HG03066 (cell line): ENCODE measurements at regions not wholly inside any gene's neighbourhood (a gene's known extent, or its start where the extent isn't known, plus 50 kb on each side); places are given as distances from the start of the nearest gene placed in this dataset.

Source experiments
- ATAC-seq: cut with Tn5 transposase; IDR thresholded peaks from one replicate; pipeline ENCODE4 v1.9.1; 2021; ENCODE audit warnings: low read depth; ENCODE audit not compliant: unreplicated experiment

GRCh38 chr13:73608157-73608516 lies 526.1 kb downstream of the KLF12 start:
- ATAC-seq = no peak

DNA sequence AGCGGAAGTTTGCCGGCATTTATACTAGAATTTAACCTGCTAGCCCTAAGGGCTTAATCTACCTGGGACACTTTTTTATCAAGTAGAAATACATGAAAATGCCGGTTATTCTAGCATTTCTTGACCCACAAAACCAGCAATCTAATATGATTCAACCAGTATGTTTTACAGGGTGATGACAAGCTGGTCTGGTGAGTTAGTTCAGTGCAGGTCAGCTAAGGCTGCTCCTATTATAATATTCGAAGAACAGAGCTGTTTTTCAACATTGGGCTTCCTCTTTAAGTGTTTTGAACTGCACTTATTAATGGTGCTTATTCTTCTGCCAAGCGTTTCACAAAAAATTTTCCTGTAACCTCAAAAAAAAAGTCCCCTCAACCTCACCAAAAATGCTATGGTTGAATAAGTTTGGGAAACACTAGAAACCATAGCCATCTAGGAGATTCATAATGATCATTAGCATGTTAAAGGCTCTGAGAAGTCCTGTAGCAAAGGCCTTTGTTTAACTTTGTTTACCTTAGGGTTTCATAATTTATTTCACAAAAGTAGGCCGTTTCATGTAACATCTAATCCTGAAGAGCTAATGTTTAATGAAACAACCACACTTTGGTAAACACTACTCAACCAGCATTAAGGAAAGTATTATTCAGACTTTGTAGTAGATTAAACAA lies 526.6 kb downstream of the KLF12 start:
- ATAC-seq = no peak

DNA sequence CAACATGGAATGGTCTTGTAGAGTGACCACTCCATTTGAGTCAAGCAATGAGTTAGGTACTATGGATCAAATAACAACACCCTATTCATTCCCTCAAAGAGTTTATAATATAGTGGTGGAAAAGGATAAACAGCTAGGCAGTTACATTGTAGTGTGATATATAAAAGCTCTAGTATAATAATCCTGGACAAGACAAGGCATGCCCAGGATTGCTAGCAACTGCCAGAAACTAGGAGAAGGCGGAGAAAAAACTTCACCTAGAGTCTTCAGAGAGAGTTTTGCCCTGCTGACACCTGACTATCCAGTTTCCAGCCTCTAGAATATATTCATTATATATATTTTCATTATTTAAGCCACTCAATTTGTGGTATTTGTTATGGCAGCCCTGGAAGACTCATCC lies 530.6 kb downstream of the KLF12 start:
- ATAC-seq = no peak

DNA sequence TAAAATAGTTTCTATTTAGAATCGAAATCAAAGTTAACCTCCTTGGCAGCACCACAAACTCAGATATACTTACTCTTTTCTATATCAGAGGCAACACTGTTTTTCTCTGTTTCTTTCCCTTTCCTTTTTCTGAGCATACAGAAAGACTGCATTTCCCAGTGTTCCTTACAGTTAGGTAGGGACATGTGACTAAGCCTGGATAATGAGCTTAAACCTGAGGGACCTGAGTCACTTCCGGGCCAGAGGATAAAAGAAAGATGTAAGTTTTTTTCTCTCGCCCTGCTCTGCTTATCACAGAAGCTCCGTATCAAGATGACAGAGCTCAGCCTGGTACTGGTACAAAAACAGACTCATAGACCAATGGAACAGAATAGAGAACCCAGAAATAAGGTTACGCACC lies 531.9 kb downstream of the KLF12 start:
- no peak for ATAC-seq

GRCh38 chr13:73601708-73602107 lies 532.5 kb downstream of the KLF12 start:
- no peak for ATAC-seq

DNA sequence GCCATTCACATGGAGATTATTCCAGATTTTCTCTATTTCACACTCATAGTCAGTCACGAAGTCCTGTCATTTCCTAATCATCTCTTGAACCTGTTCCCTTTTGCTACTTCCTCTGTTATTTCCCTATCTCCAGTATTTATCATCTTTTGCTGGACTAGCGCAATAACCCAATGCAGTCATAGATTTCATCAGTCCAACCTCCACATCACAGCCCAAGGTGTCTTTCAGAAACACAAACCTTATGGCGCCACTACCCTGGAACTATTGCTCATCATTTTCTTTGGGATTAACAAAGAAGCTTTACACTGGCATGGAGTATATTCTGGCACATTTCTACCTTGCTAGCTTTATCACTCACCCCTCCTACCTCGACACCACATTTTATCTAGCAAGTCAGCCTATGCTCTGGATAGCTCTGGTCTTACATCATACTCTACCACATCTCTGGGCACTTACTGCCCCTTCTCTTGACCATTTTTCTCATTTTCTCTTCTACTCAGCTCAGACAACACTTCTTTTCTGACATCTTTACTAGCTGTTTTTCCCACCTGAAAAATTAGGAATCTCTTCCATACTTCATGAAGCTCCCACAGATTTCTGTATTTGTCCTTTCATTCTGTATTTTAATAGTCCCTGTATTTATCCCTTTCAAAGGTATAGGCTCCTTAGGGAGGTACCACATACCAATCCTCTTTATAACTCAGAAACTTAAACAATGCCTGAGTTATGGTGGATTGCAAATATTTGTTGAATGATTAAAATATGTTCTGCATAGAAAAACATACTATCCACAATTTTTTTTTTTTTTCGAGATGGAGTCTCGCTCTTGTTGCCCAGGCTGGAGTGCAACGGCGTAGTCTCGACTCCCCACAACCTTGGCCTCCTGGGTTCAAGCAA lies 534.7 kb downstream of the KLF12 start:
- no peak for ATAC-seq

- ATAC-seq = no peak
Observed at GRCh38 chr13:73598020-73598712, 536.0 kb downstream of the KLF12 start.

DNA sequence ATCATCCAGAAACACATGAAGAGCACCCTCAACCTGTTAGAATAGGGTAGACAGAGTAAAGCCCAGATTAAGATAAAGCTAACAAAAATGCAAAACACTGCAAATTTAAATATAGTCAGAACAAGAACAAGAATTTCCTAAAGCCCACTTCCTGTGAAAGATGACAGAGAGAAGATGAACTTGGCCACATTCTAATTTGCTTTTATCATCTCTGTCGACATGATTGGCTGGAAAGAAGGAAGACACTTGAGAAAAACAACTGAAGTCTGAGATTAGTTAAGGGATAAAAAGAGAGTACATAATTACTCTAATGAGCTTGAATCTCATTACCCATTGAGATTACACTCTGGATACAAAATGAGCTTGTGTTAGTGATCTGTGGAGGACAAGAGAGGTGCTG lies 537.6 kb downstream of the KLF5 start:
- ATAC-seq = no peak

GRCh38 chr13:73593199-73593765 lies 534.5 kb downstream of the KLF5 start:
- no peak for ATAC-seq

DNA sequence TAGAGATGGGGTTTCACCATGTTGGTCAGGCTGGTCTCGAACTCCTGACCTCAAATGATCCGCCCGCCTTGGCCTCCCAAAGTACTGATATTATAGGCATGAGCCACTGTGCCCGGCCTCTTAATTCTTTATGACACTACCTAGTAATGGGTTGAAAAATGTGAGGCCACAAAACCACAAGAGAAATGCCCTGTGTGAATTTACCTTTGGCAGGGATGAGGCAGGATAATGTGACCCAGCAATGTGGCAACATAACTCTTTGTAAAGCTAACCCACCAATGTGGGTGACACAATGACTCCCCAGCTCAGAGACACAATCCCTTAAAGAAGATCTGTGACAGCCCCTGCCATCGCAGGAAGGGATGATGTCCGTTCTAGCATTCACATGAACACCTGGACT lies 533.1 kb downstream of the KLF5 start:
- no peak for ATAC-seq

- ATAC-seq = no peak
Observed at GRCh38 chr13:73590795-73591194, 532.0 kb downstream of the KLF5 start.

DNA sequence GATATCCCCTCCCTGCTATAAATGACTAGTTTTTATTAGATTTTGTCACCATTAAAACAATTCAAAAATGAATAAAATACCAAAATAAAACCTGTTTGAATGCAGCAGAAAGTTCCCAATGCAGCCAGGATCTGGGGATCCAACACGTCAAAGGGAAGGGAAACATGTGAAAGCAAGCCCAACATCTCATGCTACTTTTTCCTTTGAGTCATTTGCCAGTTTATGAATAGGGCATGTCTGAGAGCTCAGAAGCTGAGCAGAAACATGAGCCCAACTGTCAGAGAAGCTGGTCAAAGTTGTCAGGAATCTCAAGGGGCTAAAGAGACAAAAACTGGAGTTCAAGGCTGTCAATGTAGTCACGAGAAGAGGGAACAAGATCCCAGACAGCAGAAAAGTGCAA lies 526.4 kb downstream of the KLF5 start:
- no peak for ATAC-seq

DNA sequence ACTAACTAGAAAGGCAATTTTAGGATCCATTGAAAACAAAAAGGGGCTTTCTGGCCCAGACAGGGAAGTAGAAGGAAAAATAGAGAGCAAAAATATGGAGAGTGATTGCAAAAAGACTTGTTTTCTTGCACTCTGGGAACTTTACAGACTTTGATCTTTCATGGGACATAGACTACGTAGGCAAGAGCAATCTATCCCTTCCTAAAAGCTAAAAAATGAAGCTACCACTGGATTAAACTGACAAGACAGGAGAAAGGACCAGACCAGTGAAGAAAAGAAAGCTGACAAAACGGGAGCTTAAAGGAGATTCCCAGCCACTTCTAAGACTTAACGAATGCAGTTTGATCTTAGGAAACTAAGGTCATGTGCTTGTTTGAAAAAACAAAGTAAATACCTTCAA lies 524.5 kb downstream of the KLF5 start:
- ATAC-seq = no peak

DNA sequence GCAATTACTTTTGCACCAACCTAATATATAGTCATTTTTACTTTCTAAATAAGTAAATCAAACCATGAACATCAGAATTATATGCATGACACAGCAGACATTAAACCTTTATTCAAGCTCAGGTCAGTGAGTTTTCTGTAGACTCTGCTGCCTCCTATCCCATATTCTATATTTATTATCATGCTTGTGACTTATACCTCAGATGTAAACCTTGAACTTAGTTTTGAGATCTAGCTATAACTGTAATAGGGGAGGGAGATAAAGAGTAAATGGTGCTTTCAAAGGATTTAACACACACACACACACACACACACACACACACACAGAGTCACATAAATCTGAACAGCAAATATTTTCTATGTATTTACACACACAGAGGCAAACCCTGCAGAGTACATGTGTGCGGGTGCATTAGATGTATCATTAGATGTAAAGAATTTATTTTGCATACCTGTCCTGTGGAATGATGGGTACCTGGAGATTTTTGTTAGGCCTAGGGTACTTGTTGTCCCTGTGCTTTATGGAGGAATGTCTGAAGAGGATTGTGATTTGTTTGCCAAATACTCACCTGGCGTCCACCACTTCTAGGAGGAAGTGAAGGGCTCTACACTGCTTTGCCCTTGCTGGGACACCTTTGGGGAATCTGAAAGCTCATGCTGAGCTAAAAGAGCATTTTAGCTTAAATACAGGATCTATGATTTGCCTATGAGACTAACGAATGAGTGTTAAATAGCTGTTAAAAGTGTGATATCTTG lies 521.9 kb downstream of the KLF5 start:
- ATAC-seq = no peak

DNA sequence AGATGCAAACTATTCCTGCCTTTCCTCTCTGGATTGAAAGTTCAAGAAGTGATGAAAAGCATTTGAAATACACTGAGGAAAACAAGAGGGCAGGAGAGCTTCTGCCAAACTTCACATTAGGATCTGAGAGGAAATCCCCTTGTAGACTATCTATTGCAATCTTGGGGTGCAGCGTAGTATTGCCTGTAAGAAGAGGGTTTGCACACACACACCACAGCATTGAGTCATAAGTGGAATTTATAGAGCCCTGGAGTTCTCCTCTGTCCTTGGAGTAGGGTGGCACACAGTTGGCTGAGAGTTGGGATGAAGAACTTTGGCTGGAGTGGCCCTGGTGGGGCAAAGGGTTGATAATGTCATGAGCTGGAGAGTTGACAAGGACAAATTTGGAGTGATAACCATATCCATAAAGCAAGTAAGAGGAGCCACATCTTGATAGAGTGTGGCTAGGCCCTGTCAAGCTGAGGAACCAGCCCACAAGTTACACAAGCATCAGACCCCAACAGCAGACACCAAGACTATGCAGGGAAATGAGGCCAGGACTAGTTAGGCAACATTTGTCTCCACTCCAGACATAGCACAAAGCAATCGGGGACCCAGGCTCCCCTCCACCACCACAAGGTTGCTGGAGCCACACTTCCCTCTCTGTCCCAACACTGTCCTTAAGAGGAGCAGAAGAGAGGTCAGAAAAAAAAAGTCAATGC lies 520.9 kb downstream of the KLF5 start:
- no peak for ATAC-seq

DNA sequence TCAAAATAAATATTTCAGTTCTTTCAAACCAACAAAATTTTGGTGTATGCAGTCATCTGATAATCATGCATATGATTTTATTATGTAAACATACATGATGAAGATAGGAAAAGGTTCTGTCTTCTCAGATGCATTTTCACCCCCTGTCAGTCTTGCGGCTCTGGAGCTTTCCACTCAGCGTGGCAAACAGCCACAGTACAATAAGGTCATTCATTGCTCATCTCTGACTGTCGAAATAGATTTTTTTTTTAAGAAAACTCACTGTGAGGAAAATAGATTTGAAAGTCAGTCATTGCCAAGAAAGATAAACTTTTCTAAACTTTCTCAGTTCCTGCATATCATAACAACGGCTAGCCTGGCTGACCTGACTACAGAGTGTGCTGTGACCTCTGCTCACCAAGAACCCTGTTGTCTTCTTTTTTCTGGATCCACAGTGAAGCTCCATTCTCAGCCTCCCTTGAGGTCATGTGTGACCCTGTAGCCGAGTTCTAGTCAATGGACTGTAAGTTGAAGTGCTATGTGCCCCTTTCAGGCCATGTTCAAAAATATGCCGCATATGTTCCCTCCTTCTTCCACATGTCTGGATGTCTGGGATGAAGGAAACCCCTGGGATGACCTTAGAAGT lies 519.6 kb downstream of the KLF5 start:
- ATAC-seq = no peak

DNA sequence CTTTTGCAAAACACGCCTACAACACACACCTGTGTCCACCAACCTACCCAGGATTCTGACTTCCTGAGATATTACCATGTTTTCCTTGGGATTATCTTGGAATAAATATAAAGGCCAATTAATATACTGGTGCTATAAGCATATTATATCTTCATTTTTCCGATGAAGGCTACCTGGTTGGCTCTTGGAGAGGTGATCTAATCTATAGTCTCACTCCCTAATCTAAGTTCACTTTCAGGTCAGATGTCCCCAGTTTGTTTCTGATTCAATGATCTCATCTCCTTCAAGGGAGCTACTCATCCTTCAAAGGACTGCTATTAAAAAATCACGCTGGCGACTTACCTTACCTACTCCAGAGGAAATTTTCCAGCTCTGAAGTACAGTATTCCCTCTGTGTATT lies 517.5 kb downstream of the KLF5 start:
- no peak for ATAC-seq

DNA sequence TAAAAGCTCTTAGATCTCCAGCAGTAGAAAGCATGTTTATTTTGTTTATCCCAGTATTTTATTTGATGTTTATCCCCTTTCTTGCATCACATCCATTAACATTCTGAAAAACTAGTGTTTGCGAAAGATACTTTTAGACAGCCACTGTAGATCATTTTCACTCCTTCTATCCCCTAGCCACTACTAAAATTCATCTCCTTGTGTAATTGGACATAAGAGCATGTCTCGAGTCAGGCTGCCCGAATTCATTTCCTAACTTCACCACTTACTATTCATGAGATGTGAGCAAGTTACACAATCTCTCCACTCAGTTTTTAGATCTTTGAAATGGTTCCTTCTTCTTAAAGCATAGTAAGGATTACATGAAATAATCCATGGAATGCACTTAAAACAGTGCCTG lies 514.0 kb downstream of the KLF5 start:
- no peak for ATAC-seq

- ATAC-seq = no peak
Observed at GRCh38 chr13:73571376-73571775, 512.6 kb downstream of the KLF5 start.

DNA sequence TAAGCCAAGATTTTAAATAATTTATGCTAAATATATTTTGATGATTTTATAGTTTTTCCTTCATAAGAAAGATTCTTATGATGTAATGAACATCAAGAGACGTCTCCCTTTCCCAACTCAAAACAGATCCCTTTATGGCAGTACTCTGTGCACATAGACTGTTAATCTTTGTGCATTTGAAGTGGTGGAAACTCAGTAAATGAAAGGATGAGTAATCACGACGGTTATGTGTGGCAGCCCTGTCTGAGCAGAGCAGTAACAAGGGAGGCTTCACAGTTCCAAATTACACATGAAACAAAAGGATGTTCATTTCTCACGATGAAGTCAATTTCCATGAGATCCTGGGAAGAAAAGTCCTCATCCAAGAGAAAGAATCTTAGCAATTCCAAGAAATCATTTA lies 498.1 kb downstream of the KLF5 start:
- no peak for ATAC-seq
